Inferior parietal cortex (tissue), 1 donor: ENCODE measurements at regions not wholly inside any gene's neighbourhood (a gene's known extent, or its start where the extent isn't known, plus 50 kb on each side); places are given as distances from the start of the nearest gene placed in this dataset.

Source experiments
- DNase-seq: peaks from one replicate; pipeline ENCODE4 v3.0.0-alpha.2; 2016; ENCODE audit errors: extremely low spot score

DNA sequence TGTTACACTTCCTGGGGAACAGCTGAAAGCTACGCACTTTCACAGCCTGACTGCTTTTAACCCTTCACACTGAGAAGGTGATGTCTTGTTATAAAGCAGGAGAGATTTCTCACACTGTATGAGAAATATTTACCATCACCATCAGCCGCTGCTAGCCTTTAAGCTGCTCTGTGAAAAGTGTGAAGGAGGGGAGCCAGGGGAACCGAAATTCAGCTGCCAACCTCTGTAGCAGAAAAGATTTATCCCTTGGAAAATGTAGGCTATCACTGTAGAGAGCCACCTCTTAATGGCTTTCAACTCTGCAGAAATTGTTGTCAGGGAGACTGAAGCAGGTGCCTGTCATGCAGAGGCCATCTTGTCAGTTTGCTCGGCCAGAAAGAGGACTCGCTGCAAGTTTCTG, 145.3 kb downstream of the SP3 start:
- DNase-seq, result no peak

GRCh38 chr2:173821451-173821850, 143.7 kb downstream of the SP3 start:
- DNase-seq, result no peak

DNA sequence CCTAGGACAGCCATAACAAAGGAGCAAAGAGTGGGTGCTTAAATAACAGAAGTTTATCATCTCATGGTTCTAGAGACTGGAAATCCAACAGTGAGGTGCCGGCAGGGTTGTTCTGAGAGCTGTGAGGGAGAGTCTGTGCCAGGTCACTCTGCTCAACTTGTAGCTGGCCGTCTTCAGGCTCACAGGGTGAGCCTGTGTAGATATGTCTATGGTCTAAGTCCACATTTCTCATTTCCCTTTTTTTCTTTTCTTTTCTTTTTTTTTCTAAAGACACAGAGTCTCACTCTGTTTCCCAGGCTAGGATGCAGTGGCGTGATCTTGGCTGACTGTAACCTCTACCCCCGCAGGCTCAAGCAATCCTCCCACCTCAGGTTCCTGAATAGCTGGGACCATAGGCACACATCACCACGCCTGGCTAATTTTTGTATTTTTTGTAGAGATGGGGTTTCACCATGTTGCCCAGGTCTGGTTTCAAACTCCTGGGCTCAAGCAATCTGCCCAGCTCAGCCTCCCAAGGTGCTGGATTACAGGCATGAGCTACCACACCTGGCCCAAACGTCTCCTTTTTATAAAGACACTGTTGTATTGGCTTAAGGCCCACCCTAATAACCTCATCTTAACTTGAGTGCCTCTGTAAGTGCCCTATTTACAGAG, 142.2 kb downstream of the SP3 start:
- no peak for DNase-seq

DNA sequence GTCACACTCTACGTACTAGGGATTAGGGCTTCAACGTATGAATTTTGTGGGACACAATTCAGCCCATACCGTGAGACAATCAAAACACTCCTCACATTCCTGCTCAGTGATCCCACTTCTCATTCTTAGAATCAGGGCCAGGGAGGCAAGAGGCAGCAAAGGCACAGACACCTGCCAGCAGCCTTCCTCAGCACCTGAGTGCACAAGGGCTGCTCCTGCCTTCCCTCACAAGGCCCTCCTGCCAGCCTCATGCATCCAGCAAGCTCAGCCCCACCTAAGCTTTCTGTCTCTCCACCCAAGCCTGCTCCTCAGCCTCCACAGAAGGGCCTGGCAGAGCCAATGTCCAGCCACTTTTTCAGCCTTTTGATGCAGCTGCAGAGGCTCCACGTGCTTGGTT, 141.6 kb downstream of the SP3 start:
- no peak for DNase-seq

DNA sequence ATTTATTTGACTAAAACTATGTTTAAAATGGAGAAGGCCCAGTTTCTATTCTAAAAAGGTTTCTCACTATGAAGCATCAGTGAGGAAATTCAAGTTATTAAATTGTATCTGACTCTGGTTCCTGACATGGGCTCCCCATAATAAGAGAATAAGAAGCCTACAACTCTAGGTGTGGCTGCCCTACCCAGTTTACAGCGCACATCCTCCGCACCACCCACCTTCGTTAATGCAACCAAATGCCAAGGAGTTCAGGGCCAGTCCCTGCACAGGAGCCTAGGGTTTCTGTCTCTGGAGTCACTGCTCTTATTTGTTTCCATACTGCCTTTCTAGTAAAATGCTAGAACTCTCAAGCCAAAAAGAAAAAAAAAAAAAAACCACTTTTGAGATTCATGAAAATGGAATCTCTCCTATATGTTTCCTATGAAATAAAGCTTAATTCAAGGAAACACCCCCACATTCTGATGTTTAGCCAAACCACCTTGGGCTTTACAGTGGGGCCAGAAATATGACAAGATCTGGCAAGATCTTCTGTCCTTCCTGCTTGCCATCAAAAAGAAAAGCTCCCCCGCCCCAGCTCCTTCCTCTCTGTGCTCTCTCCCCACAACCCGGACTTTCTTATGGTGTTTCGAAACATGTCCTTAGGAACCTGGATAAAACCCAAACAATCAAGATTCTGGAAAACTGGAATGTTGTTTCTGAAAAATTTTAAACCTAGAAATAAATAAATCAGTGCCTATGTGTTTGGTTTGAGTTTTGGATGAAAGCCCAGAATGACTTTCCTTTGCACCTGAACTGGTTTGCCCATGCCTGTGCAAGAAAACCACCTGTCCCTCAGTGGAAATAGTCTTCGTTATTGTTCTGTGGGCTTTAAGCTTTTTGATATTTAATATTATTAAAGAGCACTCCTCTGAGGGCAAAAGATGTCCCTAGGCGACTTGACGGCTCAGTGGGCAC, 136.7 kb downstream of the SP3 start:
- no peak for DNase-seq

- no peak for DNase-seq
Measured at GRCh38 chr2:173829727-173830126, 135.4 kb downstream of the SP3 start.

- no peak for DNase-seq
Measured at GRCh38 chr2:173830170-173830569, 135.0 kb downstream of the SP3 start.

GRCh38 chr2:173831312-173832229, 133.6 kb downstream of the SP3 start:
- no peak for DNase-seq

GRCh38 chr2:173834141-173834540, 131.0 kb downstream of the SP3 start:
- DNase-seq, result no peak

DNA sequence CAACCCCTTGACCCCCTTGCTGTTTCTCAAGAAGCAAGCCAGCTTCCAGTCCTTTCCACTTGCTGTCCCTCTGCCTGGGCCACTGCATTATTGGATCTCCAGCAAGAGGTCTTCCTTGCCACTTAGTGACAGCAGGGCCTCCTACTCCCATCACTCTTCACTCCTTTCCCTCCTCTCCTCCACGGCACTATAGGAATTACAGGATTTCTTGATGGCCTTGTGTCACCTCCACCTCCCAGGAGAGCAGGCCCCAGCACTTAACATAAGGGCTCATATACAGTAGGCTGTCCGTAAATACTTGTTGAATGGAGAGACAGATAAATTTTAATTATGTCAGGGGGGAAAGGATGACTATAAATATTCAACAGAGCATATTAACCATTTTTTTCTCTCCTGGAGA, 129.4 kb downstream of the SP3 start:
- DNase-seq, result no peak

- no peak for DNase-seq
Measured at GRCh38 chr2:173841110-173841509, 124.1 kb downstream of the SP3 start.

GRCh38 chr2:173843526-173843925, 121.6 kb downstream of the SP3 start:
- DNase-seq, result no peak

- no peak for DNase-seq
Measured at GRCh38 chr2:173851141-173851641, 114.0 kb downstream of the SP3 start.

DNA sequence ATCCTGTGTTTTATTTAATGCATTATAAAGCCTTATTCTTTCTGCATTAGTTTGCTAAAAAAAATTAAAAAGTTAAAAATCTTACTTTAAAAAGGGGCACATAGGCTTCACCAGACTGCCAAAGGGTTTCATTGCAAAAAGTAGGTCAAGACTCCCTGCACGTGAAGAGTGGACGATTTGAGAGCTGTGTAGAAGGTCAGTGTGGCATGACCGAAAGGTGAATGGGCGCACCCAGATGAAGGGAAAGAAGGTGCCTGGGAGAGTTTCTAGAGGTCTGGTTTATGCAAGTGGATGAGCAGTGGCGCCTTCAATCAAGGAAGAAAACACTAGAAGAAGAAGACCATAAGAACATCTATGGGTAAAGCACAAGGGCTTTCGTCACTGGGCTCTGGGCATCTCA, 111.0 kb downstream of the SP3 start:
- DNase-seq, result no peak

DNA sequence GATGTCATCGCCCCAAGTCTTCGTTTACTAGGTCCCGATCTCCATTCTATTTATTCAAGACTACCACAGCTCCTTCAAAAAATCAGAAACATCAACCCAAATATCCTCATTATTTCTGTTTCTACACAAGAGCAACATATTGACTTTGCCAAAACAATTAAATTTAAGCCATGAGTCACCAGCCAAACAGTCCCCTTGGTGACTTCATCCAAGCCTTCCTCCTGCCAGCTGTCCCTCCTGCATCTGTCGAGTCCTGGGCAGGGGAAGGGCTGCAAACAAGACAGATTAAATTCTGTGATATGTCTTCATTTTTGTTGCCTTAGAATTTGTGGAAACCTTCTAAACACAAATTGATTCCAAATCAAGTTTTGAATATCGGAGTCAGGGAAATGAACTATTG, 110.3 kb downstream of the SP3 start:
- no peak for DNase-seq

GRCh38 chr2:173855661-173856060, 109.5 kb downstream of the SP3 start:
- DNase-seq, result no peak
